ENCODE measurements at regions not wholly inside any gene's neighbourhood (a gene's known extent, or its start where the extent isn't known, plus 50 kb on each side); places are given as distances from the start of the nearest gene placed in this dataset.

- no peak overlapping the region for H3K14ac ChIP-seq (ENCODE audit: insufficient read depth, low read length)
- Mint-ChIP-seq H3K27me3 (ENCODE audit: low read depth) (no peaks in the 10 kb centered on the region), H3K27ac (no peak overlapping the region), H3K36me3 (ENCODE audit: insufficient read depth in 1 of 3, low read depth in 3 of 3) (peaks cover 0 to 7% (median 0%) of the 10 kb centered on the region in 3 experiments; a peak in 3 of 7 replicates), H3K9me3 (peaks cover 45 to 58% of the 10 kb centered on the region in 2 experiments), H3K4me1 (0 out of 4 replicates have a peak, but pooled peaks cover 0 to 3% of the 10 kb centered on the region in 2 experiments), H3K4me3 (no peak overlapping the region)
- no peak overlapping the region for H4K91ac ChIP-seq (ENCODE audit: insufficient read length, low read depth, low read length)
- no peak overlapping the region for H4K5ac ChIP-seq (ENCODE audit: insufficient read length, low read depth, low read length)
- no peaks in the 10 kb centered on the region for H3K79me1 ChIP-seq (ENCODE audit: insufficient read depth, low read depth, low read length, poor library complexity, severe bottlenecking)
- no peak overlapping the region for H2BK20ac ChIP-seq (ENCODE audit: low read depth, low read length, poor library complexity, severe bottlenecking)
- no peak overlapping the region for H2BK12ac ChIP-seq (ENCODE audit: insufficient read length, low read depth, low read length)
- H3K27me3 ChIP-seq (ENCODE audit: insufficient read depth, low read length) = no peaks in the 10 kb centered on the region
- no peak overlapping the region for H3K23ac ChIP-seq (ENCODE audit: insufficient read length, low read depth, low read length)
- H3K23me2 ChIP-seq (ENCODE audit: insufficient read length, low read depth, low read length, poor library complexity, severe bottlenecking) = no peaks in the 10 kb centered on the region
- peaks cover 16% of the 10 kb centered on the region for H3K9me3 ChIP-seq (ENCODE audit: control insufficient read depth, low read depth, low read length)
- DNase-seq = no peak
- no peaks in the 10 kb centered on the region for H4K20me1 ChIP-seq (ENCODE audit: control insufficient read depth, insufficient read depth, insufficient read length)
- H4K8ac ChIP-seq (replicated peaks; ENCODE audit: insufficient read length, low read depth, low read length) = no peak overlapping the region
- no peak overlapping the region for H2BK120ac ChIP-seq (ENCODE audit: low read depth, low read length, poor library complexity, severe bottlenecking)
- no CpG with 5 or more reads among the region's 1 CpG for WGBS (ENCODE audit: extremely low coverage, insufficient read length, low lambda C conversion rate)
- no peak overlapping the region for H3K56ac ChIP-seq (ENCODE audit: insufficient read length, low read depth, low read length)
- H3K18ac ChIP-seq (ENCODE audit: insufficient read length, low read depth, low read length) = no peak overlapping the region
- no peak overlapping the region for H3K4ac ChIP-seq (ENCODE audit: low read depth, low read length)
- no peak overlapping the region for H2AFZ ChIP-seq (ENCODE audit: low read length)
- H3K4me2 ChIP-seq (ENCODE audit: insufficient read depth, insufficient read length, low read length) = no peak overlapping the region
- H3K4me1 ChIP-seq (ENCODE audit: insufficient read depth, low read length) = no peaks in the 10 kb centered on the region
- H3K9ac ChIP-seq (ENCODE audit: extremely low read depth, insufficient read length, low read length) = no peak overlapping the region
- no peak overlapping the region for H3T11ph ChIP-seq (ENCODE audit: low read length)
- H2BK5ac ChIP-seq (ENCODE audit: insufficient read length, low read length) = no peak overlapping the region
- H3K79me2 ChIP-seq (ENCODE audit: insufficient read depth, low read length) = no peaks in the 10 kb centered on the region
- TF ChIP-seq CTCF (conservative IDR thresholded peaks at IDR 0.05) = no peak
- H3K27ac ChIP-seq (ENCODE audit: insufficient read length, low read depth, low read length) = no peak overlapping the region
- H2BK15ac ChIP-seq (ENCODE audit: low read depth, low read length) = no peak overlapping the region
- H2AK5ac ChIP-seq (ENCODE audit: insufficient read length, low read length) = no peak overlapping the region
Observed at GRCh38 chrX:36543499-36543898, 464.7 kb upstream of the FAM47C start.

Data from H9 (cell line).